ENCODE measurements at regions not wholly inside any gene's neighbourhood (a gene's known extent, or its start where the extent isn't known, plus 50 kb on each side); places are given as distances from the start of the nearest gene placed in this dataset.

- TF ChIP-seq EZH2 (IDR thresholded peaks at IDR 0.05; ENCODE audit: low read depth) (no peak), CTCF (conservative IDR thresholded peaks at IDR 0.05) (no peak)
Observed at GRCh38 chr9:102244916-102245315, 506.5 kb upstream of the GRIN3A start.
